H1 (cell line): ENCODE measurements at regions not wholly inside any gene's neighbourhood (a gene's known extent, or its start where the extent isn't known, plus 50 kb on each side); places are given as distances from the start of the nearest gene placed in this dataset.

Source experiments
- ASH2L ChIP-seq: fragments of 200-600, 300-600 bp; sonication (generic); IDR thresholded peaks from one replicate; pipeline ENCODE4 v1.7.1; 2017; ENCODE audit warnings: low read length
- EP300 ChIP-seq, 2 experiments: IDR thresholded peaks; 1 replicate in 1 of 2; 2 replicates in 1 of 2; pipeline ENCODE4 v1.6.1; 2011 to 2012; ENCODE audit warnings: low read depth in 2 of 2, low read length in 2 of 2, mild to moderate bottlenecking in 2 of 2, borderline replicate concordance in 1 of 2, inconsistent platforms in 1 of 2, moderate library complexity in 1 of 2
- FOSL1 ChIP-seq: IDR thresholded peaks from 2 replicates; pipeline ENCODE4 v1.6.1; 2011; ENCODE audit warnings: mild to moderate bottlenecking, low read depth, low read length, moderate library complexity; ENCODE audit not compliant: insufficient read depth
- MAFK ChIP-seq: IDR thresholded peaks from 2 replicates; pipeline ENCODE4 v1.6.1; 2012; ENCODE audit warnings: low read depth, mild to moderate bottlenecking, improper control_type of control experiment, low read length
- NANOG ChIP-seq: IDR thresholded peaks from 2 replicates; pipeline ENCODE4 v1.6.1; 2011; ENCODE audit warnings: low read length, low read depth, mild to moderate bottlenecking, inconsistent platforms; ENCODE audit not compliant: insufficient read depth, poor library complexity, severe bottlenecking
- NRF1 ChIP-seq: IDR thresholded peaks from 2 replicates; pipeline ENCODE4 v1.6.1; 2011; ENCODE audit warnings: mild to moderate bottlenecking, low read depth, low read length, improper control_type of control experiment
- RBBP5 ChIP-seq: IDR thresholded peaks from 2 replicates; pipeline ENCODE4 v1.7.1; 2012; ENCODE audit warnings: low read depth, mild to moderate bottlenecking, inconsistent platforms, low read length, moderate library complexity, borderline replicate concordance
- SIRT6 ChIP-seq: IDR thresholded peaks from one replicate; pipeline ENCODE4 v1.7.1; 2012; ENCODE audit warnings: low read length, inconsistent platforms
- SIX5 ChIP-seq: IDR thresholded peaks from 2 replicates; pipeline ENCODE4 v1.6.1; 2011; ENCODE audit warnings: mild to moderate bottlenecking, low read depth, low read length
- TAF7 ChIP-seq: optimal IDR thresholded peaks from 2 replicates; pipeline ENCODE3; 2011; ENCODE audit warnings: low read depth, mild to moderate bottlenecking, inconsistent platforms, low read length, moderate library complexity, borderline replicate concordance
- YY1 ChIP-seq: IDR thresholded peaks from 2 replicates; pipeline ENCODE4 v1.6.1; 2011; ENCODE audit warnings: low read depth, mild to moderate bottlenecking, low read length
- TF ChIP-seq, protein P1 (sequence below): IDR thresholded peaks from 2 replicates; pipeline ENCODE4 v1.6.1; 2011; ENCODE audit warnings: low read length, improper control_type of control experiment
- TF ChIP-seq, protein P2 (sequence below), 3 experiments: IDR thresholded peaks; 1 replicate in 2 of 3; 2 replicates in 1 of 3; pipeline versions ENCODE4 v1.5.1 to v1.6.1; 2011; ENCODE audit warnings: low read length in 3 of 3, mild to moderate bottlenecking in 3 of 3, inconsistent platforms in 2 of 3, low read depth in 1 of 3, moderate library complexity in 1 of 3; ENCODE audit not compliant: insufficient read depth in 1 of 3; ENCODE audit errors: control extremely low read depth in 1 of 3

GRCh38 chr4:155062948-155063347, 145.5 kb upstream of the NPY2R start (continued):
- TF ChIP-seq, protein P1, sequence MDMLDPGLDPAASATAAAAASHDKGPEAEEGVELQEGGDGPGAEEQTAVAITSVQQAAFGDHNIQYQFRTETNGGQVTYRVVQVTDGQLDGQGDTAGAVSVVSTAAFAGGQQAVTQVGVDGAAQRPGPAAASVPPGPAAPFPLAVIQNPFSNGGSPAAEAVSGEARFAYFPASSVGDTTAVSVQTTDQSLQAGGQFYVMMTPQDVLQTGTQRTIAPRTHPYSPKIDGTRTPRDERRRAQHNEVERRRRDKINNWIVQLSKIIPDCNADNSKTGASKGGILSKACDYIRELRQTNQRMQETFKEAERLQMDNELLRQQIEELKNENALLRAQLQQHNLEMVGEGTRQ, result no peak
- TF ChIP-seq SIRT6 (no peak), EP300 (IDR thresholded peaks at IDR 0.05; ENCODE audit: borderline replicate concordance in 1 of 2, low read depth in 2 of 2, low read length in 2 of 2) (no peak), FOSL1 (no peak), RBBP5 (no peak), TAF7 (no peak), ASH2L (no peak), SIX5 (no peak), MAFK (no peak), NRF1 (no peak), YY1 (no peak), NANOG (no peak)
- TF ChIP-seq, protein P2, sequence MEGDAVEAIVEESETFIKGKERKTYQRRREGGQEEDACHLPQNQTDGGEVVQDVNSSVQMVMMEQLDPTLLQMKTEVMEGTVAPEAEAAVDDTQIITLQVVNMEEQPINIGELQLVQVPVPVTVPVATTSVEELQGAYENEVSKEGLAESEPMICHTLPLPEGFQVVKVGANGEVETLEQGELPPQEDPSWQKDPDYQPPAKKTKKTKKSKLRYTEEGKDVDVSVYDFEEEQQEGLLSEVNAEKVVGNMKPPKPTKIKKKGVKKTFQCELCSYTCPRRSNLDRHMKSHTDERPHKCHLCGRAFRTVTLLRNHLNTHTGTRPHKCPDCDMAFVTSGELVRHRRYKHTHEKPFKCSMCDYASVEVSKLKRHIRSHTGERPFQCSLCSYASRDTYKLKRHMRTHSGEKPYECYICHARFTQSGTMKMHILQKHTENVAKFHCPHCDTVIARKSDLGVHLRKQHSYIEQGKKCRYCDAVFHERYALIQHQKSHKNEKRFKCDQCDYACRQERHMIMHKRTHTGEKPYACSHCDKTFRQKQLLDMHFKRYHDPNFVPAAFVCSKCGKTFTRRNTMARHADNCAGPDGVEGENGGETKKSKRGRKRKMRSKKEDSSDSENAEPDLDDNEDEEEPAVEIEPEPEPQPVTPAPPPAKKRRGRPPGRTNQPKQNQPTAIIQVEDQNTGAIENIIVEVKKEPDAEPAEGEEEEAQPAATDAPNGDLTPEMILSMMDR (IDR thresholded peaks at IDR 0.05; ENCODE audit: control extremely low read depth in 1 of 3, insufficient read depth in 1 of 3, low read depth in 1 of 3, low read length in 3 of 3), result no peak
